OCI-LY1 (cell line): ENCODE measurements at regions not wholly inside any gene's neighbourhood (a gene's known extent, or its start where the extent isn't known, plus 50 kb on each side); places are given as distances from the start of the nearest gene placed in this dataset.

Experiments used
- H2AFZ ChIP-seq: fragments of 200-600 bp; sonication (generic), shearing (Covaris generic); 2 replicates; pipeline ENCODE4 v1.6.0; 2014; ENCODE audit warnings: antibody characterized with exemption, mild to moderate bottlenecking, low read length
- H3F3A ChIP-seq: fragments of 200-600 bp; sonication (generic), shearing (Covaris generic); 2 replicates; pipeline ENCODE4 v1.6.0; 2014; ENCODE audit warnings: mild to moderate bottlenecking, antibody characterized with exemption, low read length, moderate library complexity; ENCODE audit not compliant: insufficient read depth
- H3K27ac ChIP-seq: fragments of 200-600 bp; sonication (generic); 2 replicates; pipeline ENCODE4 v1.5.1; 2014; ENCODE audit warnings: low read length, mixed run types, mild to moderate bottlenecking, low read depth; ENCODE audit not compliant: poor library complexity, severe bottlenecking
- H3K27me3 ChIP-seq: fragments of 200-600 bp; sonication (generic); 2 replicates; pipeline ENCODE4 v1.6.0; 2014; ENCODE audit warnings: antibody characterized with exemption, mild to moderate bottlenecking, low read length, moderate library complexity; ENCODE audit not compliant: insufficient read depth
- H3K36me3 ChIP-seq: fragments of 200-600 bp; sonication (generic); 2 replicates; pipeline ENCODE4 v1.6.1; 2014; ENCODE audit warnings: mild to moderate bottlenecking, antibody characterized with exemption, low read length, moderate library complexity, mixed read lengths; ENCODE audit not compliant: insufficient read depth
- H3K4me1 ChIP-seq: fragments of 200-600 bp; sonication (generic); 2 replicates; pipeline ENCODE4 v1.5.1; 2014; ENCODE audit warnings: mild to moderate bottlenecking, low read length, moderate library complexity; ENCODE audit not compliant: insufficient read depth, severe bottlenecking
- H3K4me2 ChIP-seq: fragments of 200-600 bp; sonication (generic), shearing (Covaris generic); 2 replicates; pipeline ENCODE4 v1.6.1; 2014; ENCODE audit warnings: low read length
- H3K4me3 ChIP-seq: fragments of 200-600 bp; sonication (generic); 2 replicates; pipeline ENCODE4 v1.5.1; 2014; ENCODE audit warnings: low read length, low read depth, mild to moderate bottlenecking, mixed read lengths; ENCODE audit not compliant: poor library complexity, severe bottlenecking
- H3K79me2 ChIP-seq: fragments of 200-600 bp; shearing (Covaris generic); 2 replicates; pipeline ENCODE4 v1.6.1; 2016; ENCODE audit warnings: mixed run types, low read length, mixed read lengths; ENCODE audit not compliant: insufficient read depth
- H3K9ac ChIP-seq: fragments of 200-600 bp; sonication (generic), shearing (Covaris generic); 2 replicates; pipeline ENCODE4 v1.6.1; 2014; ENCODE audit warnings: mild to moderate bottlenecking, low read length, mixed read lengths
- H3K9me2 ChIP-seq: fragments of 200-600 bp; sonication (generic), shearing (Covaris generic); 2 replicates; pipeline ENCODE4 v1.6.1; 2014; ENCODE audit warnings: low read depth, mild to moderate bottlenecking, low read length, mixed read lengths
- H3K9me3 ChIP-seq: fragments of 200-600 bp; shearing (Covaris generic); 2 replicates; pipeline ENCODE4 v1.6.1; 2014; ENCODE audit warnings: low read length, mixed read lengths
- H4K20me1 ChIP-seq: fragments of 200-600 bp; sonication (generic), shearing (Covaris generic); 2 replicates; pipeline ENCODE4 v1.6.0; 2016; ENCODE audit warnings: mild to moderate bottlenecking, low read length; ENCODE audit not compliant: insufficient read depth
- CTCF ChIP-seq: fragments of 200-600 bp; sonication (generic), shearing (Covaris generic); IDR thresholded peaks from 2 replicates; pipeline ENCODE4 v1.5.1; 2017; ENCODE audit warnings: mild to moderate bottlenecking, antibody characterized with exemption, low read length, moderate library complexity, mixed read lengths
- EZH2 ChIP-seq: fragments of 200-600 bp; sonication (generic), shearing (Covaris generic); IDR thresholded peaks from 2 replicates; pipeline ENCODE4 v1.8.0; 2017; ENCODE audit warnings: borderline replicate concordance, mixed run types, mild to moderate bottlenecking, antibody characterized with exemption, low read length, moderate library complexity, mixed read lengths

GRCh38 chr6:118403036-118403435 lies 145.1 kb upstream of the PLN start:
- Histone ChIP-seq H2AFZ (no peak overlapping the region), H3K9me3 (no peaks in the 10 kb centered on the region), H3K4me3 (no peak overlapping the region), H3K4me1 (no peaks in the 10 kb centered on the region), H3K4me2 (no peak overlapping the region), H3K27me3 (no peaks in the 10 kb centered on the region), H3K27ac (no peak overlapping the region), H4K20me1 (no peaks in the 10 kb centered on the region), H3K9ac (no peak overlapping the region), H3F3A (no peaks in the 10 kb centered on the region), H3K79me2 (no peaks in the 10 kb centered on the region), H3K36me3 (no peaks in the 10 kb centered on the region), H3K9me2 (no peaks in the 10 kb centered on the region)
- TF ChIP-seq EZH2 = no peak
- TF ChIP-seq CTCF = no peak

- Histone ChIP-seq H3K9ac (no peak overlapping the region), H3K36me3 (no peaks in the 10 kb centered on the region), H3K4me1 (no peaks in the 10 kb centered on the region), H3K9me3 (no peaks in the 10 kb centered on the region), H3F3A (no peaks in the 10 kb centered on the region), H3K79me2 (no peaks in the 10 kb centered on the region), H3K4me2 (no peak overlapping the region), H3K27ac (no peak overlapping the region), H3K9me2 (no peaks in the 10 kb centered on the region), H3K4me3 (no peak overlapping the region), H2AFZ (no peak overlapping the region), H4K20me1 (no peaks in the 10 kb centered on the region), H3K27me3 (no peaks in the 10 kb centered on the region)
- TF ChIP-seq CTCF (peak; percentile 20; the same call in 1 of the 2 replicates), EZH2 (no peak)
Measured at GRCh38 chr6:118408863-118409262, 139.2 kb upstream of the PLN start.

- no peak overlapping the region for H3K27ac ChIP-seq
- no peak for TF ChIP-seq CTCF
- TF ChIP-seq EZH2 = no peak
- H4K20me1 ChIP-seq = no peaks in the 10 kb centered on the region
- no peak overlapping the region for H3K4me3 ChIP-seq
- H3K36me3 ChIP-seq = no peaks in the 10 kb centered on the region
- no peaks in the 10 kb centered on the region for H3K27me3 ChIP-seq
- H3K79me2 ChIP-seq = no peaks in the 10 kb centered on the region
- no peaks in the 10 kb centered on the region for H3K9me2 ChIP-seq
- no peaks in the 10 kb centered on the region for H3K4me1 ChIP-seq
- no peaks in the 10 kb centered on the region for H3K9me3 ChIP-seq
- no peaks in the 10 kb centered on the region for H3F3A ChIP-seq
- H3K4me2 ChIP-seq = no peak overlapping the region
- H2AFZ ChIP-seq = no peak overlapping the region
- H3K9ac ChIP-seq = no peak overlapping the region
Measured at GRCh38 chr6:118410001-118410400, 138.1 kb upstream of the PLN start.
